Omental fat pad (tissue), 3 donors: ENCODE measurements at regions not wholly inside any gene's neighbourhood (a gene's known extent, or its start where the extent isn't known, plus 50 kb on each side); places are given as distances from the start of the nearest gene placed in this dataset.
"Not testable (repeated sequence)": the region's sequence is repeated elsewhere in the genome, so short reads cannot be mapped to it uniquely, and the experiment has no call there.

Experiments used
- ATAC-seq: fragments of 150-250 bp; one replicate; pipeline ENCODE4 v1.9.1; 2016; ENCODE audit warnings: mild to moderate bottlenecking, moderate library complexity; ENCODE audit not compliant: low FRiP score
- DNase-seq: peaks from one replicate; pipeline ENCODE4 v3.0.0-alpha.2; 2019; ENCODE audit warnings: low spot score
- TF ChIP-seq, protein P1 (sequence below), 3 donors: fragments of 450-650 bp; IDR thresholded peaks; one replicate each; pipeline ENCODE4 v1.5.1; 2016 to 2017; ENCODE audit warnings: antibody characterized with exemption in 3 of 3, mild to moderate bottlenecking in 3 of 3, moderate library complexity in 2 of 3

DNA sequence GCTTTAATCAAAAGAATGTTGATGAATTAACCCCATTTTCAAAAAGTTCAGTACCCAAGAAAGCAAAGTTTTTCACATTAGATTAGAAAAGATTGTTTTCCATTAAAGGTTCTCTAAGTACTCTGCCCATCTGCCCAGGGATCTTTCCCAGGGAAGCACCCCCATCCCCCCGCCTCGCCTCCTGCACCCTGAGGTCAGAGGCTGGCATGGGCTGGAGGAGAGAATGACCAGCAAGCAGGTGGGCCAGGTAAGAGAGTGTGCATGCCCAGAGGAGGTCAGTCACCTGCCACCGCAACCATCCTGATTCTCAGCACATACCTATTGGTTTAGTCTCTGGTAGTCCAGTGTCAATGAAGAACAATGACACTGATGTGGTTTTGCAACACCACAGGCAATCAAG, 279.4 kb upstream of the ZNF507 start:
- ATAC-seq (no peak), DNase-seq (no peak)
- TF ChIP-seq, protein P1, sequence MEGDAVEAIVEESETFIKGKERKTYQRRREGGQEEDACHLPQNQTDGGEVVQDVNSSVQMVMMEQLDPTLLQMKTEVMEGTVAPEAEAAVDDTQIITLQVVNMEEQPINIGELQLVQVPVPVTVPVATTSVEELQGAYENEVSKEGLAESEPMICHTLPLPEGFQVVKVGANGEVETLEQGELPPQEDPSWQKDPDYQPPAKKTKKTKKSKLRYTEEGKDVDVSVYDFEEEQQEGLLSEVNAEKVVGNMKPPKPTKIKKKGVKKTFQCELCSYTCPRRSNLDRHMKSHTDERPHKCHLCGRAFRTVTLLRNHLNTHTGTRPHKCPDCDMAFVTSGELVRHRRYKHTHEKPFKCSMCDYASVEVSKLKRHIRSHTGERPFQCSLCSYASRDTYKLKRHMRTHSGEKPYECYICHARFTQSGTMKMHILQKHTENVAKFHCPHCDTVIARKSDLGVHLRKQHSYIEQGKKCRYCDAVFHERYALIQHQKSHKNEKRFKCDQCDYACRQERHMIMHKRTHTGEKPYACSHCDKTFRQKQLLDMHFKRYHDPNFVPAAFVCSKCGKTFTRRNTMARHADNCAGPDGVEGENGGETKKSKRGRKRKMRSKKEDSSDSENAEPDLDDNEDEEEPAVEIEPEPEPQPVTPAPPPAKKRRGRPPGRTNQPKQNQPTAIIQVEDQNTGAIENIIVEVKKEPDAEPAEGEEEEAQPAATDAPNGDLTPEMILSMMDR (IDR thresholded peaks at IDR 0.05) = no peak

DNA sequence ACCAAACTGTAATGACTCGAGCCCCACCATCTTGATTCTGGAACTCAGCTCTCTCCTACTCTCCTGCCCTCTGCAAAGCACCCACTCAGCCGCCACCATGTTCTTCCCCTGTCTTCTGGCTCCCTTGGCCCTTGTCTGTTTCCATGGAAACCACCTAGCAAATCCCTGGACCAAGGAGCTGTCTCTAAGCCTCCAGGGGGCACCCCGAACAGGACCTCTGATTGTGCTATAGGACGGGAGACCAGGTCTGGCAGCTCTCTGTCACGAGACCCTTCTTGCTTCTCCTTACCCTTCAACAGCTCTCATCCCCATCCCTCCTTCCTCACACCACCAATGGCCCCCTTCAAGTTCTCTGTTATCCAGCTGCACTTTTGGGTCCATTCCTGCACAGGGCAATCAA, 277.7 kb upstream of the ZNF507 start:
- no peak for DNase-seq
- no peak for ATAC-seq
- TF ChIP-seq, protein P1 (IDR thresholded peaks at IDR 0.05) = no peak

DNA sequence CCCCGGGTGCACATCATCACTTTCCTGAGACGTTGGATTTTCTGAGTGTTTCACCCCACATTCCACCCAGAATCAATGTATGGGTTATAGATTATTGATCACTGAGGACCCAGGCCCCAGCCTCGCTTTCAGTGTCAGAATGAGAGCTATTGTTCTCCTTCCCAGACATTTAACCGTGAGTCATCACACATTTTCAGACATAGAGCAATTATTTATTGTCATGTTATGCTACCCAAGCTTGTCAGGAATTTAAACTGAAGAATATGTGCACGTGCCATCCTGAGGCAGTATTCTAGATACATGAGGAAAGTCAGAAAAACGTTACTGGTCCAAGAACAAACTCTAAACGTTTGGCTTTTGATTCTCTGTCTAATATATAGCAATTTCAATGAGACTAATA, 276.6 kb upstream of the ZNF507 start:
- TF ChIP-seq, protein P1 (IDR thresholded peaks at IDR 0.05) = no peak
- DNase-seq (no peak), ATAC-seq (no peak)

DNA sequence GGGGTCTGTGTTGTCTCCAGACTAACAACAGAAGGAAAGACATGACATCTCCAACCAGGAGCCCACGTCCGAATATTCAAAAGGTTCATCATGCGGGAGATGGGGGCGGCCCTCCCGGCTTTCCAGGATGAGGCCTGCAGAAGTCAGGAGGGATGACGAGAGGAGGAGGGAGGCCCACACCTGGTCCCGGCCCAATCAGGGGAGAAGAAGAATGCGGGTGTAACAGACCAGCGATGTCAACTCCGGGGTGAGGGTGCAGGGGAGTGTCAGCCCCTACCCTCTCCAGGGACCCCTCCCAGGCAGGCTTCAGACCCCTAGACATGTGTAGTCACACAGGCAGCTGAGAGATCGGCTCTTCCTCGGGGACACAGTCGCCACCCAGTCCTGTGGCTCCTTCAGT, 275.3 kb upstream of the ZNF507 start:
- TF ChIP-seq, protein P1 (IDR thresholded peaks at IDR 0.05) = no peak
- DNase-seq (no peak), ATAC-seq (no peak)

DNA sequence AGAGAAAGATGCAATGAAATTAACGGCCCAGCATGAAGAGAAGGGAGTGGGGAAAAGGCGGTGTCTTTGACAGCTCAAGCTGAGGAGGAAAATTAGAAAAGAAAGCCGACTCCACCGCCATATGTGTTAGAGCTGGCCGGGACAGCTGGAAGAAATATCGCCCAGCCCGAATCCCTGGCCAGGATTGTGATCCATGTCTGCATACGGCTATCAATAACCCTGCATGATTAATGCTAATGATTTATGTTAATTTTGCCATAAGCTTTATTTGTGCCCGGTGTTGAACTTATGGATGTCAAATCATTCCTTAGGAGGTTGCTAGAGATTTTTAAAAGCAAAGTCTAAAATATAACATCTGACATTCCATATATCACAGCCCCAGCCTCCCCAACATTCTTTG, 263.4 kb upstream of the ZNF507 start:
- ATAC-seq = no peak
- DNase-seq = no peak
- TF ChIP-seq, protein P1 (IDR thresholded peaks at IDR 0.05) = no peak

DNA sequence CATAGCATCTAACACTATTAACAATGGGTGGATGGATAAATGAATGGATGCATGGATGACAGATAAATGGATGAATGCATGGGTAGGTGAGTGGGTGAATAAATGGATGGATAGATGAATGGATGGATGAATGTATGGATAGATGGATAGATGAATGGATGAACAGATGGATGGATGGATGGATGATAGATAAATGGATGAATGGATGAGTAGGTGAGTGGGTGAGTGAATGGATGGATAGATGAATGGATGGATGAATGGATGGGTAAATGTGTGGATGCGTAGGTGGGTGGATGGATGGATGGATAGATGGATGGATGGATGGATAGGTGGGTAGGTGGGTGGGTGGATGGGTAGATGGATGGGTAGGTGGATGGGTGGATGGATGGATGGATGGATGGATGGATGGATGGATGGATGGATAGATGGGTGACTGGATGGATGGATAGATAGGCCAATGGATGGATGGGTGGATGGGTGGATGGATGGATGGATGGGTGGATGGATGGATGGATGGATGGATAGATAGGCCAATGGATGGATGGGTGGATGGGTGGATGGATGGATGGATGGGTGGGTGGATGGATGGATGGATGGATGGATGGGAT, 260.6 kb upstream of the ZNF507 start:
- not testable (repeated sequence) for ATAC-seq, DNase-seq

DNA sequence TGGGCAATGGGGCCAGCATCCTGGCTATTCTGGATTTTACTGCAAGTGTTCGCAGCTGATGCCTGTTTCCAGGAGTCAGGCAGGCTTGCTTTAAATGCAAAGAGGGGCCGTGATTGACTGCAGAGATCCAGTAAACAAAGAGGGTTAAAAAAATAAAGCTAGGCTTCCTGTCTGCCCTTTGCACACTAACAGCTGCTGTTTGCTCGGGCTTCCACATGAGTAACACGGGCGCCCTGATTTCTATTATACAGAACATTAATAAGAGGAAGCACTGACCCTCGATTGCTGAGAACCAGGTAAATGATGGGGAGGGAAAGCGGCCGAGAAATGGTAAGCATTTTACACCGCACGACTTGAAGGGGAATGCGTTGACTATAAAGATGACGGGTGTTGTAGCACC, 254.2 kb upstream of the ZNF507 start:
- no peak for DNase-seq
- no peak for ATAC-seq
- TF ChIP-seq, protein P1 (IDR thresholded peaks at IDR 0.05) = no peak

DNA sequence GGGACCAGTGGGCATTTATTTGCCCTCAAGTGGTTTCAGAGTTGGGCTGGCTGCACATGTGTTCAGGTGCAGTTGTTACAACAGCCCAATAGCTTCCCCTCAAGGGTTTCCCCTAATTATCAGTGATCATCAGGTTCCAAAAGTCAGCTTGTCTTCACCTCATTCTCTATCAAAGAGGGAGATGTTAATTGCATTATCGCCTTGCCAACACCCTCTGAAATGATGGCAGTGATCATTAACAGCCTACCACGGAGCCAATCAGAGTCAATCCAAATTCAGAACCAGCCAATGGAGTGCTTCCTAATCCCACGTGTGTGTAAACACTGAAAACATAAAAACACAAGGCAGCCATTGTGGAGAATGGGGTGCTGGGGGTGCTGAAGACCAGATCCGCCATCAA, 248.4 kb upstream of the ZNF507 start:
- TF ChIP-seq, protein P1 (IDR thresholded peaks at IDR 0.05) = no peak
- DNase-seq = no peak
- ATAC-seq = no peak
